Parathyroid adenoma (tissue), 2 donors: ENCODE measurements at regions not wholly inside any gene's neighbourhood (a gene's known extent, or its start where the extent isn't known, plus 50 kb on each side); places are given as distances from the start of the nearest gene placed in this dataset.

Source experiments
- H2AFZ ChIP-seq: fragments of 300-600 bp; sonication (generic); one replicate; pipeline ENCODE4 v1.7.0; 2017; ENCODE audit warnings: antibody characterized with exemption, mild to moderate bottlenecking
- H3K27ac ChIP-seq: fragments of 300-600 bp; sonication (generic); one replicate; pipeline ENCODE4 v1.7.0; 2017
- H3K27me3 ChIP-seq: fragments of 300-600 bp; sonication (generic); one replicate; pipeline ENCODE4 v1.7.0; 2017; ENCODE audit warnings: low read length; ENCODE audit not compliant: control insufficient read depth, insufficient read depth
- H3K36me3 ChIP-seq: fragments of 300-600 bp; sonication (generic); one replicate; pipeline ENCODE4 v1.7.0; 2017; ENCODE audit warnings: low read length; ENCODE audit not compliant: control insufficient read depth, insufficient read depth
- H3K4me1 ChIP-seq: fragments of 300-600 bp; sonication (generic); one replicate; pipeline ENCODE4 v1.7.0; 2017; ENCODE audit warnings: control low read depth
- H3K4me2 ChIP-seq: fragments of 300-600 bp; sonication (generic); one replicate; pipeline ENCODE4 v1.7.0; 2017; ENCODE audit warnings: low read length
- H3K4me3 ChIP-seq: fragments of 300-600 bp; sonication (generic); one replicate; pipeline ENCODE4 v1.7.0; 2017; ENCODE audit warnings: low read depth, low read length
- H3K79me2 ChIP-seq: fragments of 300-600 bp; sonication (generic); one replicate; pipeline ENCODE4 v1.7.0; 2017; ENCODE audit warnings: control low read depth
- H3K9ac ChIP-seq: fragments of 300-600 bp; sonication (generic); one replicate; pipeline ENCODE4 v1.7.0; 2017; ENCODE audit warnings: mild to moderate bottlenecking
- H3K9me3 ChIP-seq: fragments of 300-600 bp; sonication (generic); one replicate; pipeline ENCODE4 v1.7.0; 2017; ENCODE audit warnings: low read length; ENCODE audit not compliant: control insufficient read depth
- TF ChIP-seq, protein P1 (sequence below): fragments of 300-600 bp; sonication (generic); IDR thresholded peaks from one replicate; pipeline ENCODE4 v1.7.0; 2017; ENCODE audit warnings: antibody characterized with exemption, mild to moderate bottlenecking
- donor health status: primary hyperparathyroidism.

DNA sequence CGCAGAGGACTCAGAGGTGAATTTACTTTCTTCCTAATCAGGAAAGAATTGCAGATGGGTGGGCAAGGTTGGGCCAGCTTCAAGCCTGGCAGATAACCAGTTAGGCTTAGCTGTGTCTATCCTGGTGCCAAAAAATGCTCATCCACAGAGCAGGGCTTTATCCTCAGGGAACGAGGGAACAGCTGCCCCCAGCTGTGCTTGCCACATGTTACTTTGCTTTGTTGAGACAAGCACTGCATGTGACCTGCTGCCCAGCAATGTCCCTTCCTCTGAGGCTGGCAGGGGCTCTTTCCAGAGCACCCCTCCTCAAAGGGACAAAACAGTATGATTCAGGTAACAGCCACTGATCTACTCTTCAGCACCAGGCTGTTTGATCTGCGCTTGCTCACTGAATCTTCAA is 505.1 kb upstream of the USP24 start:
- no peaks in the 10 kb centered on the region for H3K4me1 ChIP-seq
- no peak overlapping the region for H3K4me3 ChIP-seq
- no peak overlapping the region for H3K9ac ChIP-seq
- H2AFZ ChIP-seq, result no peak overlapping the region
- H3K36me3 ChIP-seq, result no peaks in the 10 kb centered on the region
- no peaks in the 10 kb centered on the region for H3K9me3 ChIP-seq
- no peak overlapping the region for H3K27ac ChIP-seq
- H3K27me3 ChIP-seq, result no peaks in the 10 kb centered on the region
- no peaks in the 10 kb centered on the region for H3K79me2 ChIP-seq
- H3K4me2 ChIP-seq, result no peak overlapping the region
- TF ChIP-seq, protein P1, sequence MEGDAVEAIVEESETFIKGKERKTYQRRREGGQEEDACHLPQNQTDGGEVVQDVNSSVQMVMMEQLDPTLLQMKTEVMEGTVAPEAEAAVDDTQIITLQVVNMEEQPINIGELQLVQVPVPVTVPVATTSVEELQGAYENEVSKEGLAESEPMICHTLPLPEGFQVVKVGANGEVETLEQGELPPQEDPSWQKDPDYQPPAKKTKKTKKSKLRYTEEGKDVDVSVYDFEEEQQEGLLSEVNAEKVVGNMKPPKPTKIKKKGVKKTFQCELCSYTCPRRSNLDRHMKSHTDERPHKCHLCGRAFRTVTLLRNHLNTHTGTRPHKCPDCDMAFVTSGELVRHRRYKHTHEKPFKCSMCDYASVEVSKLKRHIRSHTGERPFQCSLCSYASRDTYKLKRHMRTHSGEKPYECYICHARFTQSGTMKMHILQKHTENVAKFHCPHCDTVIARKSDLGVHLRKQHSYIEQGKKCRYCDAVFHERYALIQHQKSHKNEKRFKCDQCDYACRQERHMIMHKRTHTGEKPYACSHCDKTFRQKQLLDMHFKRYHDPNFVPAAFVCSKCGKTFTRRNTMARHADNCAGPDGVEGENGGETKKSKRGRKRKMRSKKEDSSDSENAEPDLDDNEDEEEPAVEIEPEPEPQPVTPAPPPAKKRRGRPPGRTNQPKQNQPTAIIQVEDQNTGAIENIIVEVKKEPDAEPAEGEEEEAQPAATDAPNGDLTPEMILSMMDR, result no peak

DNA sequence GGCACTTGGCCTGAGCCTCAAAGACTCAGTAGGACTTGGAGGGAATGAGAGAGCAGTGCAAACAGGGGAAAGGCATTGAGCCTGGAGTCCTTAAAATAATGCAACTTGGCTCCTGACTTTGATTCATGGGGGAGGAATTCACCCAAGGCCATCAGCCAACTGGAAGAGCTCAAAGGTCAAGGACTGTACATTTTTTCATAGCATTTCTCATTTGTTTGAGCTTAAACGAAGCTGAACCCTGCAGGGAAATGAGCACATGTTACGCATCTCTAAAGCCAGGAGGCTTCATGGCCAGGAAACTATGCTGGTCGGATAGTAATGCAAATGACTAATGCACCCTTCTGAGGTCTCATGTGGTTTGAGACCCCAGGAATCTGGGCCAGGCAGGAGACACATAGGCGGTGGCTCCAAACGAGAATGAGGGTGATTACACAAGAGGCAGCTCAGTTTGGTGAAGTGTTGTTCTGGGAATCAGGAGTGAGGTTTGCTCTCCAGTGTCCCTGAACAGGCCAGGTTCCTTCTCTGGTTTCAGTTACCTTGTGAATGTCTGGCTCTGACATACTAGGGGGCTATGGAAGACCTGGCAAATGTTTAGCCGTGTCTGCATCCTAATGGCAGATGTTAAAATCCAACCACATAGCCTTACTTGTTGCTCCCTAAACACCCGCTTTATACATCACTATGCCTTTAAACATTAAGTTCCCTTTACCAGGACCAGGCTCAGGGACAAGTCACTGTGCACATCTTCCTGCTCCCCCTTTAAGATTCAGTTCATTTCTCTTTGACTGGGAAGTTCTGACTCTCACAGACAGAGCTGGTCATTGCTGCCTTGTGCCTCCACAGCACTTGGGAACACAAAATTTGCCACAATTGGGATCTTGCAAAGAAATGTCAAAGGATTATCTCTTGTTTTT is 503.9 kb upstream of the USP24 start:
- Histone ChIP-seq H2AFZ (no peak overlapping the region), H3K4me2 (no peak overlapping the region), H3K9ac (no peak overlapping the region), H3K36me3 (no peaks in the 10 kb centered on the region), H3K27me3 (no peaks in the 10 kb centered on the region), H3K4me3 (no peak overlapping the region), H3K27ac (peak overlapping the region; percentile 39), H3K79me2 (no peaks in the 10 kb centered on the region), H3K4me1 (no peaks in the 10 kb centered on the region), H3K9me3 (no peaks in the 10 kb centered on the region)
- TF ChIP-seq, protein P1, result no peak

DNA sequence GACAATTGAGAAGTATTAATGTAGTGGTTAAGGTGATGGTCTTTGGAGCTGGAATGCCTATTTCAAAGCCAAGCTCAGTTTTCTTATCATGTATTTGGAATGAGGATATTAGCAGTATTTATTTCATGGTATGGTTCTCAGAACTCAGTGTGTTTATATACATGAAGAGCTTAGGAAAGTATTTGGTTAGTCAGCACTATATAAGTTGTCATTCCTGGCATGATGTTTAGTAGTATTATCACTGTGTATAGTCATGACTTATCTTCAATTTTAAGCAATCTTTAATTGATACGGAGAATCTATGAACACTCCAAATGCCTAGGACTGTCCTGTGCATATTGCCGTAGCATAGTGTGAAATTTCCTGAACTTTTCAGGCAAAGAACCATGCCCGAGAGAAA is 501.9 kb upstream of the USP24 start:
- H3K4me1 ChIP-seq, result no peaks in the 10 kb centered on the region
- H3K9ac ChIP-seq, result no peak overlapping the region
- H3K4me2 ChIP-seq, result no peak overlapping the region
- TF ChIP-seq, protein P1, result no peak
- H3K79me2 ChIP-seq, result no peaks in the 10 kb centered on the region
- no peaks in the 10 kb centered on the region for H3K36me3 ChIP-seq
- H3K4me3 ChIP-seq, result no peak overlapping the region
- H3K27ac ChIP-seq, result no peak overlapping the region
- H2AFZ ChIP-seq, result no peak overlapping the region
- H3K27me3 ChIP-seq, result no peaks in the 10 kb centered on the region
- no peaks in the 10 kb centered on the region for H3K9me3 ChIP-seq

DNA sequence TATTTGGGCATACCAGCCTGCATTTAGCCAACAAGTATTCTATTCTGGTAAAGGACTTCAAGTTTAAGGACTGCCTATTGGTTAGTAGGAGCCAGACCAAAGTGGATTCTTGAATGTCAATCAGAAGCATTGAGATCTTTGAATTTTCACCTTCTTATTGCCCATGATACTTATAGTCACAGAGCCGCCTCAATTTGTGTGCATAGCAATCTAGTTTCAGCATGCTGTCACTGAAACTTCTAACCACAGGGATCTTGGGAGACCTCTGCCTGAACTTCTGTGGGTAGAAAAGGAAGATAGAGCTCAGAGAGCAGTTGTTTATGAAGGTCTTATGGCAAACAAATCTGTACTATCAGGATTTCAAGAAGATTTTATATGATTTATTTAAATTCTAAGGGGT is 501.4 kb upstream of the USP24 start:
- no peaks in the 10 kb centered on the region for H3K27me3 ChIP-seq
- H3K4me3 ChIP-seq, result no peak overlapping the region
- H3K36me3 ChIP-seq, result no peaks in the 10 kb centered on the region
- no peak overlapping the region for H3K9ac ChIP-seq
- H3K4me2 ChIP-seq, result no peak overlapping the region
- no peak overlapping the region for H3K27ac ChIP-seq
- H3K9me3 ChIP-seq, result no peaks in the 10 kb centered on the region
- TF ChIP-seq, protein P1, result no peak
- no peak overlapping the region for H2AFZ ChIP-seq
- no peaks in the 10 kb centered on the region for H3K79me2 ChIP-seq
- no peaks in the 10 kb centered on the region for H3K4me1 ChIP-seq

DNA sequence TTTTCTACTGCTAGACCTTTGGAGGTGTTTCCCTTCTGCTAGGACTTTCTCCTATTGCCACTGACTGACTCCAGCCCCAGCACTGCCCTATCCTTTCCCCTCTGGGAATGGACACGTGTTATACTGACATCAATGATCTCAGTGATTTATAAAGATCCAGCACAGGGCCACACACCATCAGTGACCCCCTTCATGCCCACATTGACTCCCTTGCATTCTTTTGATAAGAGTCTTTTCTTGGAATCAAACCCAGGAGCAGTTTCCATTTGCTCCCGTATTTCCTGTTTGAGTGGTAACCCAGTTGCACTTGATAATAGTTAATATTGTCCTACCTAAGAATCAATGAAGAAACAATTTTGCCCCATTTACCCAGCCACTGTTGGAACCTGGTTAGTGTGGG is 501.0 kb upstream of the USP24 start:
- Histone ChIP-seq H3K9ac (no peak overlapping the region), H3K9me3 (no peaks in the 10 kb centered on the region), H3K27me3 (no peaks in the 10 kb centered on the region), H3K79me2 (no peaks in the 10 kb centered on the region), H3K36me3 (no peaks in the 10 kb centered on the region), H3K4me2 (no peak overlapping the region), H3K4me1 (no peaks in the 10 kb centered on the region), H3K27ac (no peak overlapping the region), H3K4me3 (no peak overlapping the region), H2AFZ (no peak overlapping the region)
- TF ChIP-seq, protein P1, result no peak
